Lower lobe of right lung (tissue), 2 donors: ENCODE measurements at regions not wholly inside any gene's neighbourhood (a gene's known extent, or its start where the extent isn't known, plus 50 kb on each side); places are given as distances from the start of the nearest gene placed in this dataset.

Experiments
- ATAC-seq, 2 donors: fragments of 200-7000 bp; cut with Tn5 transposase; one replicate each; pipeline ENCODE4 v1.9.1; 2020 to 2022; ENCODE audit warnings: mild to moderate bottlenecking in 2 of 2, moderate library complexity in 2 of 2
- DNase-seq: peaks from one replicate; pipeline ENCODE4 v3.0.0-alpha.2; 2020
- H3K27ac ChIP-seq: fragments of 200-600 bp; one replicate; pipeline ENCODE4 v1.8.0; 2022
- H3K27me3 ChIP-seq: fragments of 200-600 bp; one replicate; pipeline ENCODE4 v1.8.0; 2022; ENCODE audit warnings: low read depth
- H3K36me3 ChIP-seq: fragments of 200-600 bp; one replicate; pipeline ENCODE4 v1.8.0; 2022; ENCODE audit warnings: mild to moderate bottlenecking
- H3K4me1 ChIP-seq: fragments of 200-600 bp; one replicate; pipeline ENCODE4 v1.8.0; 2022
- H3K4me3 ChIP-seq: fragments of 200-600 bp; one replicate; pipeline ENCODE4 v1.8.0; 2022; ENCODE audit warnings: mild to moderate bottlenecking
- H3K9me3 ChIP-seq: fragments of 200-600 bp; one replicate; pipeline ENCODE4 v1.8.0; 2022
- intact Hi-C: fragments of 100-400 bp; cut with DNase I; formaldehyde crosslinking; loops from one replicate; pipeline ENCODE4 v1.11.0; 2022
- TF ChIP-seq, protein P1 (sequence below): fragments of 200-600 bp; IDR thresholded peaks from one replicate; pipeline ENCODE4 v1.8.0; 2022; ENCODE audit warnings: antibody characterized with exemption, mild to moderate bottlenecking
- donor health status: DM: no; HTN: yes; CAD: no; lungs with severe emphysema.

DNA sequence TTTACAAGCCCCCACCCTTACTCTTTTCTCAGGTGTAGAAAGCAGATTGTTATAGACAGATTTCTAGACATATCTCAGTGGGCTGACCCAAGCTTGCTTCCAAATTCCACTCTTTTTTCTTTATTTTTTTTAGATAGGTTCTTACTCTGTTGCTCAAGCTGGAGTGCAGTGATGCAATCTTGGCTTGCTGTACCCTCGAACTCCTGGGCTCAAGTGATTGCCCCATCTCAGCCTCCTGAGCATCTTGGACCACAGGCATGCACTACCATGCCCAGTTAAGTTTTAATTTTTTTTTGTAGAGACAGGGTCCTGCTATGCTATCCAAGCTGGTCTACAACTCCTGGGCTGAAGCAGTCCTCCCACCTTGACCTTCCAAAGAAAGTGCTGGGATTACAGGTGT is 53.5 kb upstream of the ADAMTS9 start:
- Histone ChIP-seq H3K27ac (no peak overlapping the region), H3K27me3 (no peaks in the 10 kb centered on the region), H3K4me1 (peaks cover 7% of the 10 kb centered on the region), H3K9me3 (no peaks in the 10 kb centered on the region), H3K4me3 (no peak overlapping the region), H3K36me3 (no peaks in the 10 kb centered on the region)
- ATAC-seq (peak; percentile 54 to 58), DNase-seq (peak; percentile 48)
- intact Hi-C loops = no loop called here
- TF ChIP-seq, protein P1, sequence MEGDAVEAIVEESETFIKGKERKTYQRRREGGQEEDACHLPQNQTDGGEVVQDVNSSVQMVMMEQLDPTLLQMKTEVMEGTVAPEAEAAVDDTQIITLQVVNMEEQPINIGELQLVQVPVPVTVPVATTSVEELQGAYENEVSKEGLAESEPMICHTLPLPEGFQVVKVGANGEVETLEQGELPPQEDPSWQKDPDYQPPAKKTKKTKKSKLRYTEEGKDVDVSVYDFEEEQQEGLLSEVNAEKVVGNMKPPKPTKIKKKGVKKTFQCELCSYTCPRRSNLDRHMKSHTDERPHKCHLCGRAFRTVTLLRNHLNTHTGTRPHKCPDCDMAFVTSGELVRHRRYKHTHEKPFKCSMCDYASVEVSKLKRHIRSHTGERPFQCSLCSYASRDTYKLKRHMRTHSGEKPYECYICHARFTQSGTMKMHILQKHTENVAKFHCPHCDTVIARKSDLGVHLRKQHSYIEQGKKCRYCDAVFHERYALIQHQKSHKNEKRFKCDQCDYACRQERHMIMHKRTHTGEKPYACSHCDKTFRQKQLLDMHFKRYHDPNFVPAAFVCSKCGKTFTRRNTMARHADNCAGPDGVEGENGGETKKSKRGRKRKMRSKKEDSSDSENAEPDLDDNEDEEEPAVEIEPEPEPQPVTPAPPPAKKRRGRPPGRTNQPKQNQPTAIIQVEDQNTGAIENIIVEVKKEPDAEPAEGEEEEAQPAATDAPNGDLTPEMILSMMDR = no peak

DNA sequence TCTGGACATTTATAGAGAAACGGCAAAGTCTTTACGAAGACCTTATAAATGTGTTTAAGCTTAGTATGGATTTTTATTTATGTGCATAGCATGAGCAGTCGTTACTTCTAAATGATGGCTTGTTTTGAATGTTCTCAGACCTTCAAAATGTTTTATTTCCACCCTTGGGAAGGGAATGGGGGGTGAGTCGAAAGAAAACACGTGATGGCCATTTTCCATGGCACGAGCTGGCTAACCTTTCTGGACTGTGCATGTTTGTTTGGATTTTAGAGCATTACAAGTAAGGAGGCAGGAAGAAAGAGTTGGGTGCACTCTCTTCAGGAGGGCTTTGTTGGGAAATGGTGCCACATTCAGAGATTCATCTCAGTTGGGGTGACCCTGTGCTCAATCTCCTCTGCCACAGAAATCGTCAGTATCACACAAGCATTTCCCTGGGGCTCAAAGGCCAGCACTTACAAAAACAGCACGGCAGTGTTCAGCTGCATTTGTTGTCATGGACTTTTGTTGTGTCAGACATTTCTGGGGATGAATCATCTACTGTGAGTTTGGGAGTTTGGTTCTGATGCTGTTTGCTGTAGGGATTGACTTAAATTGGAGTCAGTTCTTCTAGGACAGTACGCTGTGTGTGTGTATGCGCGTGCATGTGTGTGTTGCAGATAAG is 52.3 kb upstream of the ADAMTS9 start:
- Histone ChIP-seq H3K27ac (no peak overlapping the region), H3K4me1 (peaks cover 7% of the 10 kb centered on the region), H3K4me3 (no peak overlapping the region), H3K36me3 (no peaks in the 10 kb centered on the region), H3K27me3 (no peaks in the 10 kb centered on the region), H3K9me3 (no peaks in the 10 kb centered on the region)
- DNase-seq (no peak), ATAC-seq (no peak)
- TF ChIP-seq, protein P1 = no peak
- intact Hi-C loops = no loop called here
